Pancreas (tissue), 10 donors: ENCODE measurements at regions not wholly inside any gene's neighbourhood (a gene's known extent, or its start where the extent isn't known, plus 50 kb on each side); places are given as distances from the start of the nearest gene placed in this dataset.

Source experiments
- ATAC-seq, 4 donors: fragments of 200-7000 bp; cut with Tn5 transposase; one replicate each; pipeline versions ENCODE4 v1.8.0 to v1.9.1; 2020; ENCODE audit warnings: mild to moderate bottlenecking in 4 of 4, moderate library complexity in 4 of 4
- DNase-seq, 6 donors: peaks; one replicate each; pipeline ENCODE4 v3.0.0-alpha.2; 2020
- FAIRE-seq: peaks from 2 replicates; lab custom pipeline; 2012; peaks lifted over from hg19 to GRCh38; lab: Jason Lieb, UNC
- H3K27ac ChIP-seq, 4 donors: fragments of 200-600 bp; sonication (generic); 1 replicate in 3 of 4; 2 replicates in 1 of 4; pipeline versions ENCODE4 v1.5.0 to v1.8.0; 2020
- H3K27me3 ChIP-seq, 4 donors: fragments of 200-600 bp; one replicate each; pipeline ENCODE4 v1.8.0; 2021
- H3K36me3 ChIP-seq, 3 donors: fragments of 200-600 bp; sonication (generic) in 1 of 3; one replicate each; pipeline versions ENCODE4 v1.5.0 to v1.8.0; 2020 to 2021
- H3K4me1 ChIP-seq, 3 donors: fragments of 200-600 bp; one replicate each; pipeline ENCODE4 v1.8.0; 2021
- H3K4me3 ChIP-seq, 4 donors: fragments of 200-600 bp; sonication (generic) in 2 of 4; one replicate each; pipeline versions ENCODE4 v1.5.0 to v1.8.0; 2020 to 2021
- H3K9me3 ChIP-seq, 4 donors: fragments of 200-600 bp; one replicate each; pipeline ENCODE4 v1.8.0; 2021
- WGBS, 2 donors: extraction: QIAGEN DNeasy Blood & Tissue Kit; methylation state at CpG; one replicate each; pipeline ENCODE4 v1.1.7; 2013; 5-methylcytosine and 5-hydroxymethylcytosine counted together
- intact Hi-C, 3 donors: fragments of 100-400 bp; cut with DNase I; formaldehyde crosslinking; loops; one replicate each; pipeline versions ENCODE4 v1.11.1 to v1.14.2; 2022
- TF ChIP-seq, protein P1 (sequence below), 4 donors: fragments of 200-600 bp; sonication (generic) in 3 of 4; IDR thresholded peaks; one replicate each; pipeline versions ENCODE4 v1.5.0 to v1.8.0; 2021; ENCODE audit warnings: antibody characterized with exemption in 4 of 4
- donor health status: healthy with polysubstance abuse.
- donor health status: DM: no; HTN: no; CAD: no; lungs with moderate emphysema.
- donor health status: DM: no; HTN: no; CAD: no.
- donor health status: control.
- donor health status: control.
- donor health status: Bipolar disorder and iron deficiency.
- donor health status: DM: yes; HTN: yes; CAD: no.
- donor health status: DM: no; HTN: no; CAD: no.
- donor health status: DM: no; HTN: no; CAD: no.
- donor health status: DM: yes; HTN: yes; CAD: no.

DNA sequence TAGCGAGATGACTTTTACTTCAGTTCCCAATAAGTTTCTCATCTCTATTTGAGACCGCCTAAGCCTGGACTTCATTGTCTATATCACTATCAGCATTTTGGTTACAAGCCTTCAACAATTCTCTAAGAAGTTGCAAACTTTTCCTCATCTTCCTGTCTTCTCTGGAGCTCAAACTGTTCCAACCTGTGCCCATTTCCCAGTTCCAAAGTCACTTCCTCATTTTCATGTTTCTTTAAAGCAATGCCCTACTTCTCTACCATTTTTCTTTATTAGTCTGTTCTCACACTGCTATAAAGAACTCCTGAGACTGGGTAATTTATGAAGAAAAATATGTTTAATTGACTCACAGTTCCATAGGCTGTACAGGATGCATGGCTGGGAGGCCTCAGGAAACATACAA lies 251.9 kb downstream of the TECRL start:
- Histone ChIP-seq H3K36me3 (no peaks in the 10 kb centered on the region), H3K4me3 (no peak overlapping the region), H3K27ac (no peak overlapping the region), H3K27me3 (no peaks in the 10 kb centered on the region), H3K4me1 (no peaks in the 10 kb centered on the region), H3K9me3 (no peaks in the 10 kb centered on the region)
- TF ChIP-seq, protein P1, sequence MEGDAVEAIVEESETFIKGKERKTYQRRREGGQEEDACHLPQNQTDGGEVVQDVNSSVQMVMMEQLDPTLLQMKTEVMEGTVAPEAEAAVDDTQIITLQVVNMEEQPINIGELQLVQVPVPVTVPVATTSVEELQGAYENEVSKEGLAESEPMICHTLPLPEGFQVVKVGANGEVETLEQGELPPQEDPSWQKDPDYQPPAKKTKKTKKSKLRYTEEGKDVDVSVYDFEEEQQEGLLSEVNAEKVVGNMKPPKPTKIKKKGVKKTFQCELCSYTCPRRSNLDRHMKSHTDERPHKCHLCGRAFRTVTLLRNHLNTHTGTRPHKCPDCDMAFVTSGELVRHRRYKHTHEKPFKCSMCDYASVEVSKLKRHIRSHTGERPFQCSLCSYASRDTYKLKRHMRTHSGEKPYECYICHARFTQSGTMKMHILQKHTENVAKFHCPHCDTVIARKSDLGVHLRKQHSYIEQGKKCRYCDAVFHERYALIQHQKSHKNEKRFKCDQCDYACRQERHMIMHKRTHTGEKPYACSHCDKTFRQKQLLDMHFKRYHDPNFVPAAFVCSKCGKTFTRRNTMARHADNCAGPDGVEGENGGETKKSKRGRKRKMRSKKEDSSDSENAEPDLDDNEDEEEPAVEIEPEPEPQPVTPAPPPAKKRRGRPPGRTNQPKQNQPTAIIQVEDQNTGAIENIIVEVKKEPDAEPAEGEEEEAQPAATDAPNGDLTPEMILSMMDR (IDR thresholded peaks at IDR 0.05) = no peak
- intact Hi-C loops = no loop called here
- WGBS, 2 donors = 90 to 99% methylated on average over 2 of the region's 2 CpGs
- FAIRE-seq (no peak), DNase-seq (no peak), ATAC-seq (no peak)

DNA sequence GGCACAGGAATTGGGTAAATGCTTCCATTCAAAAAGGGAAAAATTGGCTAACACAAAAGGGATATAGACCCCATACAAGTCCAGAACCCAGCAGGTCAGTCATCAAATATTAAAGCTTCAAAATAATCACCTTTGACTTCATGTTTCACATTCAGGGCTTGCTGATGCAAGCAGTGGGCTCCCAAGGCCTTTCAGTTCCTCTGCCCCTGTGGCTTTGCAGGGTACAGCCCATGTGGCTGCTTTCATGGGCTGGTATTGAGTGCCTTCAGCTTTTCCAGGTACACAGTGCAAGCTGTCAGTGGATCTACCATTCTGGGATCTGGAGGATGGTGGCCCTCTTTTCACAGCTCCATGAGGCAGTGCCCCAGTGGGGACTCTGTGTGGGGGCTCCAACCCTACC lies 253.0 kb downstream of the TECRL start:
- Histone ChIP-seq H3K4me3 (no peak overlapping the region), H3K27me3 (no peaks in the 10 kb centered on the region), H3K4me1 (no peaks in the 10 kb centered on the region), H3K36me3 (no peaks in the 10 kb centered on the region), H3K9me3 (no peaks in the 10 kb centered on the region), H3K27ac (no peak overlapping the region)
- DNase-seq (no peak), ATAC-seq (no peak), FAIRE-seq (no peak)
- intact Hi-C loops = no loop called here
- TF ChIP-seq, protein P1 (IDR thresholded peaks at IDR 0.05) = no peak

DNA sequence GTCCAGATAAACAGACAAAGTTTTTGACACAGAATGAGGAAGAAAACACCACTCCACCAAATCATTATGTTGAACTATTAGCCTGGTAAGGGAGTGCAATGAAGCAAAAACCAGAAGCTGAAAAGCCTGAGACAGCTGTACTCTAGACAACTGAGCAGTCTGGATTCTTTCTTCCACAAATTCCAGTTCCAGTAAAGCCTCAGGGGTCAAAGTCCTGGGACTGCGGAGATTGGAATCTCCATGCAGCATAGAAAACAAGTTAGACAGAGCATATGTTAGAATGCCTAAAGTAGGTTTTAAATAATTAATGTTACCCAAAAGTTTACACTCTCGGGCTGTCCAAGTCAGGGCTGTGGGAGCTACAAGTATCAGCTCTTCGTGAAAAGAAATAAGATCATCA lies 263.2 kb downstream of the TECRL start:
- no peak for ATAC-seq
- FAIRE-seq = no peak
- intact Hi-C loops = no loop called here
- TF ChIP-seq, protein P1 (IDR thresholded peaks at IDR 0.05) = no peak
- H3K27me3 ChIP-seq = no peaks in the 10 kb centered on the region
- no peak for DNase-seq
- H3K4me1 ChIP-seq = no peaks in the 10 kb centered on the region
- H3K4me3 ChIP-seq = no peak overlapping the region
- no peaks in the 10 kb centered on the region for H3K9me3 ChIP-seq
- no peaks in the 10 kb centered on the region for H3K36me3 ChIP-seq
- 50 to 53% methylated on average over 3 of the region's 3 CpGs for WGBS, 2 donors
- H3K27ac ChIP-seq = no peak overlapping the region

DNA sequence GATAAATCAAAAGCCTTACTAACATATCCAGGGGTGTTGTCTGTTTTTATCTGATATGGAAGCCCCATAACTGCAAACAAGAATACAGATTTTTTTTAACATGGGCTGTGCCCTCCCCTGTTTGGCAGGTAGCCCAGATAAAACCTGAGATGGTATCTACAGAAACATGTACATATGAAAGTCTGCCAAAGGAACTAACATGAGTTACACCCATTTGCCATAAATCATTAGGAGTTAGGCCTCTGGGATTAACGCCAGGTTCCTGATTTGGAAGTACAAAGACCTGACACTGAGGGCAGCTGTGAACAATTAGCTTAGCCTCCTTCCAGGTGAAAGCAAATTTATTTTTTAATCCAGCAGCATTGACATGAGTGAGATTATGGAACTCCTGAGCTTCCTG lies 264.3 kb downstream of the TECRL start:
- FAIRE-seq (no peak), ATAC-seq (no peak), DNase-seq (peak in 1 of 6 donors; percentile 17)
- Histone ChIP-seq H3K27ac (no peak overlapping the region), H3K4me1 (no peaks in the 10 kb centered on the region), H3K9me3 (no peaks in the 10 kb centered on the region), H3K27me3 (no peaks in the 10 kb centered on the region), H3K4me3 (no peak overlapping the region), H3K36me3 (no peaks in the 10 kb centered on the region)
- 9 to 10% methylated on average over 1 of the region's 1 CpG for WGBS, 2 donors
- TF ChIP-seq, protein P1 (IDR thresholded peaks at IDR 0.05) = no peak
- intact Hi-C loops = no loop called here

DNA sequence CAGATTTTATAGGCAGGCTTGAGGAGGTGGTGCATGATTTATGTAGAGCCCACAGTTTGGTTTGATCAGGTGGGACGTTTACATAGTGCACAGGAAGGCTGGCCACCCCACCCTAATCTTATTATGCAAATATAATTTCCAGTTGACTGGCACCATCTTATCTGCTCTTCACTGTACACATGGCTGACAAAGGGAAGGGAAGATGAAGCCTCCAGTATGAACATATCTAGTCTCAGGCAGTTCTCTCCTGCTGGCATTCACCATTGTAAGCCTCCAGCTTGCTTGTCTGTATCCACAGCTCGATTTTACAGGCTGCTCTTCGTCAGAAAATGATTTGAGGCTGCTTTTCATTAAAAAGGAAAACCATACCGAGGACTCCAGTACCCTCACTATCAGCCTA lies 278.3 kb downstream of the TECRL start:
- DNase-seq = no peak
- Histone ChIP-seq H3K9me3 (no peaks in the 10 kb centered on the region), H3K4me1 (no peaks in the 10 kb centered on the region), H3K4me3 (no peak overlapping the region), H3K27ac (no peak overlapping the region), H3K27me3 (no peaks in the 10 kb centered on the region), H3K36me3 (no peaks in the 10 kb centered on the region)
- intact Hi-C loops = no loop called here
- no peak for ATAC-seq
- no peak for FAIRE-seq
- 20 to 34% methylated on average over 4 of the region's 4 CpGs for WGBS, 2 donors
- TF ChIP-seq, protein P1 (IDR thresholded peaks at IDR 0.05) = no peak
